ENCODE measurements at regions not wholly inside any gene's neighbourhood (a gene's known extent, or its start where the extent isn't known, plus 50 kb on each side); places are given as distances from the start of the nearest gene placed in this dataset.
A peak's percentile ranks its signal among the peaks of the same experiment; 100 is the strongest.

DNA sequence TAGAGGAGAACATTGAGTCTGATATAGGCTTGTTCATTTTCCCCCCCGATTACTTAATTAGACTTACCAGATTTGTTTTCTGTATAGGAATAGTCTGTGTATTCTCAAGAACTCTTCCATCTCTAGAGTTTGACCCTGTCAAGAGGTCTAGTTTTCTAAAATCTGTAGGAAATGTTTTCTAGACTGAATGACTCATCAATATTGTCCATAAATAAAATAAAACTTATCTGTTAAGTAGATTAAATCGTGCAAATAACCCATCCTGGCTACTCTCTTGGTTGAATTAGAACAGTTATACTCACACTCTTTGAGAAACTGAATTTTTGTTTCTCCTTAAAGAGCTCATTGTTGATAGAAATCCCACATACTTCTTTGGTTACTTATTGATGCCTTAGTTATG lies 299.2 kb upstream of the CWC22 start:
- Mint-ChIP-seq H3K4me1 (ENCODE audit: low read depth) (no peaks in the 10 kb centered on the region), H3K36me3 (ENCODE audit: insufficient read depth) (no peaks in the 10 kb centered on the region), H3K4me3 (ENCODE audit: low read depth) (no peak overlapping the region), H3K27ac (no peak overlapping the region), H3K9me3 (ENCODE audit: low read depth) (peaks cover 4% of the 10 kb centered on the region), H3K27me3 (no peaks in the 10 kb centered on the region)
- DNase-seq (ENCODE audit: low spot score, unreplicated experiment) = no peak
- TF ChIP-seq, protein P1, sequence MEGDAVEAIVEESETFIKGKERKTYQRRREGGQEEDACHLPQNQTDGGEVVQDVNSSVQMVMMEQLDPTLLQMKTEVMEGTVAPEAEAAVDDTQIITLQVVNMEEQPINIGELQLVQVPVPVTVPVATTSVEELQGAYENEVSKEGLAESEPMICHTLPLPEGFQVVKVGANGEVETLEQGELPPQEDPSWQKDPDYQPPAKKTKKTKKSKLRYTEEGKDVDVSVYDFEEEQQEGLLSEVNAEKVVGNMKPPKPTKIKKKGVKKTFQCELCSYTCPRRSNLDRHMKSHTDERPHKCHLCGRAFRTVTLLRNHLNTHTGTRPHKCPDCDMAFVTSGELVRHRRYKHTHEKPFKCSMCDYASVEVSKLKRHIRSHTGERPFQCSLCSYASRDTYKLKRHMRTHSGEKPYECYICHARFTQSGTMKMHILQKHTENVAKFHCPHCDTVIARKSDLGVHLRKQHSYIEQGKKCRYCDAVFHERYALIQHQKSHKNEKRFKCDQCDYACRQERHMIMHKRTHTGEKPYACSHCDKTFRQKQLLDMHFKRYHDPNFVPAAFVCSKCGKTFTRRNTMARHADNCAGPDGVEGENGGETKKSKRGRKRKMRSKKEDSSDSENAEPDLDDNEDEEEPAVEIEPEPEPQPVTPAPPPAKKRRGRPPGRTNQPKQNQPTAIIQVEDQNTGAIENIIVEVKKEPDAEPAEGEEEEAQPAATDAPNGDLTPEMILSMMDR (IDR thresholded peaks at IDR 0.05; ENCODE audit: unreplicated experiment) = no peak

DNA sequence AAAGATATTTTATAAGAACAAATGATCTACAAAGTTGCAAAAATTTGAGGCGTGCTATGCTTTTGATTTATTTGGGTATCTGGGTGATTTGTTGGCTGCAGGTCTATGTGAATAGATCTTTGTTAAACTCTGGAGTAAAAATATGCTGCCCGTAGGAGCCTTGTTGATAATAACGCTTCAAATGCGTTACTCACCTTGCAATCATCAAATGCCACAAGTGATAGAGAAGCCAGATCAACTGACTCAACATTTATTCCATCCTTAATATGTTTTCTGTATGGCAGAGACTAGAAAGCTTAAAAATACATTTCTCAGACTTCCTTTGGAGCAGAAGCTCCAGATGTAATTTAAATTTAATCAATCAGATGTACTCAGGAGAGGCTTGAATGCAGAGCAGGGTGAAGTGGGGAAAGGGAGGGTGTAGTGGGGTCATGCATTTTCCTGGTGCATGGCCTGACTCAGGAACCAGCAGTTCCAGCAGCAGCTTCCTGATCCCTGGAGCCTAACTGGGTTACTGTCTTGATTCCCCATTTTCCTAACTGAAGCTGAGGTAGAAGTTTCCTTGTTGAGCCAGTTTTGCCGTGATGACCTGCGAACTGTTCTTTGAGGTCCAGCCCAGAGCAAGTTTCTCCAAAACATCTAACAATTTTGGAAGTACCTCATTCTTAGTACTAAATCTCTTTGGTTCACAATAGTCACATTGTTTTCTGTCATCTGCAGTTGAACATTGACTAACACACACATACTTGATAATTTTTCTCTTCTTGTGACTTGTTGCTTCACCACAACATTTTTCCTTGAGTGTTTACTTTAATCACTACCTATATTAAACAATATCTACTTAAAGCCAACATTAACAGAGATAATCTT lies 284.7 kb upstream of the CWC22 start:
- no peak for DNase-seq (ENCODE audit: low spot score, unreplicated experiment)
- H3K4me1 Mint-ChIP-seq (ENCODE audit: low read depth) = peaks cover 32% of the 10 kb centered on the region
- no peaks in the 10 kb centered on the region for H3K27me3 Mint-ChIP-seq

DNA sequence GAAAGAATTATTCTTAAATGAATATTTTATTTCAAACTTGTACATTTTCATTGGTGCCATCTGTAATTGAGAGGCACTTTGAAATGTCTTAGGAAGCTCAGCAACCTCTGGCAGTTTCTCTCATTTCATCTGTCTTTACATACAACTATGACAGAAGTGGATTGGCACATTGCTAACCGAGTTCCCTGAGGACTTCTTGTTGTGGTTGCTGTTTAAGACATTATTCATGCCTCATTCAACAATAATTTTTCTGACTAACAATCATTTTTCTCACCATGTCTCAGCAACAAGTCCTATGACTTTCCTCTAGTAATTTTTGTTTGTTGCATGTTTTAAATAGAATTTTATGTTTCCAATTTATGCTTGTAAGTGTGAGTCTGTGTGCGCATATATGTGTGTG lies 284.0 kb upstream of the CWC22 start:
- DNase-seq (ENCODE audit: low spot score, unreplicated experiment) = no peak
- H3K4me1 Mint-ChIP-seq (ENCODE audit: low read depth) = peaks cover 32% of the 10 kb centered on the region
- H3K4me3 Mint-ChIP-seq (ENCODE audit: low read depth) = no peak overlapping the region
- TF ChIP-seq, protein P1 (IDR thresholded peaks at IDR 0.05; ENCODE audit: unreplicated experiment) = no peak
- peaks cover 23% of the 10 kb centered on the region for H3K9me3 Mint-ChIP-seq (ENCODE audit: low read depth)
- H3K27ac Mint-ChIP-seq = no peak overlapping the region
- no peaks in the 10 kb centered on the region for H3K27me3 Mint-ChIP-seq
- no peaks in the 10 kb centered on the region for H3K36me3 Mint-ChIP-seq (ENCODE audit: insufficient read depth)

More for the DNA sequence above, 284.7 kb upstream of the CWC22 start:
- Mint-ChIP-seq H3K9me3 (ENCODE audit: low read depth) (peaks cover 23% of the 10 kb centered on the region), H3K4me3 (ENCODE audit: low read depth) (no peak overlapping the region), H3K27ac (peak overlapping the region; percentile 88), H3K36me3 (ENCODE audit: insufficient read depth) (no peaks in the 10 kb centered on the region)
- TF ChIP-seq, protein P1 (IDR thresholded peaks at IDR 0.05; ENCODE audit: unreplicated experiment) = no peak

DNA sequence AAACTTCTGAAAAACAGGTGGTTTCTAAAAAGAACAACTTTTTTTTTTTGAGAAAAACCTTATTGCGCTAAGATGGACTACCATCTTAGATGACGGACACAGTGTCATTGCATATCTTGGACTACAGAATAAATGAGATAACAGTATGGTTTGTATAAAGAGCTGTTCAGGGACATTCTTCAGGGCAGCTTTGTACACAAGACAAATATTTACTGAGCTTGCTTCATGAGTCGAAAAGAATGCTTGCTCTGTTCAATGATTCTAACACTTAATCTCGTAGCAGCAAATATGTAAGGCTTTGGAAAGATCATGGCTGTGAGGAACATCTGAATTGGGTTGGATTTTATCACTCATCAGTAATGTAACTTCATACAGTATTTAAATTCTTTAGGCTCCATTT lies 282.5 kb upstream of the CWC22 start:
- no peaks in the 10 kb centered on the region for H3K27me3 Mint-ChIP-seq
- H3K36me3 Mint-ChIP-seq (ENCODE audit: insufficient read depth) = no peaks in the 10 kb centered on the region
- peaks cover 13% of the 10 kb centered on the region for H3K9me3 Mint-ChIP-seq (ENCODE audit: low read depth)

DNA sequence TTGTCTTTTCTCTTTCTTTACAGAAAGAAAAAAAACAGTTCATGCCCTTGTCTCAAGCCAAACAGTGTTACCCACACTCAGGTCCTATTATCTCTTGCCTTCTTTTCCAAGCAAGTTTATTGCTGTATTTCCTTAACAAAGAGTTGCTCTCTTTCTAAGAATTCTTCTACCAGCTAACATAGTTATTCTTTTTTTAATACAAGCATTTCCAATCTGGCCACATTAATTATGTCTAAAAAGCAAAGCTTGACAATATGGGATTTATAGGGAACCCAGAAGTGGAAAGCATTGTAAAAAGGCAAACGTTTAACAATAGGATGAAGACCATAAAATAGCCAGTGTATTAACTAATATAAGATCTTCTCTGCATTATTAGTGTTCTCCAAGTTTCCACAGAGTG lies 272.5 kb upstream of the CWC22 start:
- Mint-ChIP-seq H3K36me3 (ENCODE audit: insufficient read depth) (no peaks in the 10 kb centered on the region), H3K9me3 (ENCODE audit: low read depth) (peaks cover 3% of the 10 kb centered on the region), H3K27ac (no peak overlapping the region), H3K27me3 (no peaks in the 10 kb centered on the region), H3K4me1 (ENCODE audit: low read depth) (no peaks in the 10 kb centered on the region), H3K4me3 (ENCODE audit: low read depth) (no peak overlapping the region)
- DNase-seq (ENCODE audit: low spot score, unreplicated experiment) = no peak
- TF ChIP-seq, protein P1 (IDR thresholded peaks at IDR 0.05; ENCODE audit: unreplicated experiment) = no peak

More for the DNA sequence above, 282.5 kb upstream of the CWC22 start:
- TF ChIP-seq, protein P1 (IDR thresholded peaks at IDR 0.05; ENCODE audit: unreplicated experiment) = no peak
- Mint-ChIP-seq H3K4me1 (ENCODE audit: low read depth) (peaks cover 32% of the 10 kb centered on the region), H3K27ac (peak overlapping the region; percentile 67), H3K4me3 (ENCODE audit: low read depth) (no peak overlapping the region)
- DNase-seq (ENCODE audit: low spot score, unreplicated experiment) = no peak

Data from progenitor cell of endocrine pancreas (in vitro differentiated cells).